ENCODE measurements at regions not wholly inside any gene's neighbourhood (a gene's known extent, or its start where the extent isn't known, plus 50 kb on each side); places are given as distances from the start of the nearest gene placed in this dataset.

DNA sequence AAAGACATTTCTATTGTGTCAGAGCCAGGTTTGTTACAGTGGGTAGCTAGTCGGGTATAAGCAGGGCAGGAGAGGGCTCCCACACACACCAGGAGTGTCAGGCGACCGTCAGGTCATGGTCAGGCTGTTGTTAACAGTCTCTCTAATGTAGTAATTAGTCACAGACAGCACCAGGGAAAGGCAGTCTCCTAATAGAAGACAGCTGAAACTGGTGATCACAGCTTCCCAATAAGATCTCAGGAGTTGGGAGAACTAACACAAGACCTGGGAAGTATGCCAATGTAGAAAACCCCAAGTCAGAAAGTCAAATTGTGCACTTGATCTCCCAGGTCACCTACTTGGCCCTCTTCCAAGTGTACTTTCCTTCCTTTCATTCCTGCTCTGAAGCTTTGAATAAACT lies 53.0 kb upstream of the GPR6 start:
- Histone ChIP-seq H3K27ac (no peak overlapping the region), H3K9me3 (no peaks in the 10 kb centered on the region), H3K4me1 (ENCODE audit: control insufficient read depth in 1 of 2, insufficient read depth in 1 of 2, low read depth in 1 of 2, low read length in 1 of 2) (no peaks in the 10 kb centered on the region), H3K4me3 (ENCODE audit: low read depth in 1 of 2, low read length in 1 of 2) (no peak overlapping the region), H3K27me3 (peaks cover 4% of the 10 kb centered on the region), H3K36me3 (no peaks in the 10 kb centered on the region)
- TF ChIP-seq, protein P1, sequence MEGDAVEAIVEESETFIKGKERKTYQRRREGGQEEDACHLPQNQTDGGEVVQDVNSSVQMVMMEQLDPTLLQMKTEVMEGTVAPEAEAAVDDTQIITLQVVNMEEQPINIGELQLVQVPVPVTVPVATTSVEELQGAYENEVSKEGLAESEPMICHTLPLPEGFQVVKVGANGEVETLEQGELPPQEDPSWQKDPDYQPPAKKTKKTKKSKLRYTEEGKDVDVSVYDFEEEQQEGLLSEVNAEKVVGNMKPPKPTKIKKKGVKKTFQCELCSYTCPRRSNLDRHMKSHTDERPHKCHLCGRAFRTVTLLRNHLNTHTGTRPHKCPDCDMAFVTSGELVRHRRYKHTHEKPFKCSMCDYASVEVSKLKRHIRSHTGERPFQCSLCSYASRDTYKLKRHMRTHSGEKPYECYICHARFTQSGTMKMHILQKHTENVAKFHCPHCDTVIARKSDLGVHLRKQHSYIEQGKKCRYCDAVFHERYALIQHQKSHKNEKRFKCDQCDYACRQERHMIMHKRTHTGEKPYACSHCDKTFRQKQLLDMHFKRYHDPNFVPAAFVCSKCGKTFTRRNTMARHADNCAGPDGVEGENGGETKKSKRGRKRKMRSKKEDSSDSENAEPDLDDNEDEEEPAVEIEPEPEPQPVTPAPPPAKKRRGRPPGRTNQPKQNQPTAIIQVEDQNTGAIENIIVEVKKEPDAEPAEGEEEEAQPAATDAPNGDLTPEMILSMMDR (IDR thresholded peaks at IDR 0.05): no peak

DNA sequence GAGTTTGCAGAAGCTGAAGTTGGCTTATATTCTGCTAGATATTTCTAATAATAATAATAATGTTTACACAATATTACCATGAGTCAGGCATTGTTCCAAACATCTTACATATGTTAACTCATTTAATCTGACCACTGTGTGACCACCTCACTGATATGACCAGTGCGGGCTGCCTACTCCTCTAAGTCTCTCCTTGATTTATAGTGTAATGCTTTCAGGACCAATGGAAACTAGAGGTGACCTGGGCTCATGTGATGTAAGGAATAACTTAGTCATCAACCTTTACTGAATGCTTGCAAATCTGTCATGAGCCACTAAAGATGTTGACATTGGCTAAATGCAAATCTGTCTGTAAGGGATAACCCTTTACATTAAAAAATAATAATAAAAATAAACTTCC lies 51.1 kb upstream of the GPR6 start:
- TF ChIP-seq, protein P1 (IDR thresholded peaks at IDR 0.05): no peak
- H3K36me3 ChIP-seq: no peaks in the 10 kb centered on the region
- no peaks in the 10 kb centered on the region for H3K4me1 ChIP-seq (ENCODE audit: control insufficient read depth in 1 of 2, insufficient read depth in 1 of 2, low read depth in 1 of 2, low read length in 1 of 2)
- H3K27ac ChIP-seq: no peak overlapping the region
- no peaks in the 10 kb centered on the region for H3K9me3 ChIP-seq
- H3K4me3 ChIP-seq (ENCODE audit: low read depth in 1 of 2, low read length in 1 of 2): no peak overlapping the region
- H3K27me3 ChIP-seq: peaks cover 4% of the 10 kb centered on the region
